Head of caudate nucleus (tissue), 42 donors: ENCODE measurements at regions not wholly inside any gene's neighbourhood (a gene's known extent, or its start where the extent isn't known, plus 50 kb on each side); places are given as distances from the start of the nearest gene placed in this dataset.
"Not testable (repeated sequence)": the region's sequence is repeated elsewhere in the genome, so short reads cannot be mapped to it uniquely, and the experiment has no call there.

Experiments
- DNase-seq, 42 donors: peaks; one replicate each; pipeline versions ENCODE4 v3.0.0 to v3.0.0-alpha.2; 2020 to 2021; ENCODE audit warnings: mixed read lengths in 7 of 42
- intact Hi-C: fragments of 100-400 bp; cut with DNase I; formaldehyde crosslinking; loops from one replicate; pipeline ENCODE4 v1.15.0; 2022

GRCh38 chrX:487836-488235 lies 101.1 kb upstream of the PPP2R3B start:
- intact Hi-C loops = no loop called here

GRCh38 chrX:489820-490219 lies 103.1 kb upstream of the PPP2R3B start:
- DNase-seq = no peak
- intact Hi-C loops = no loop called here

More at GRCh38 chrX:487836-488235, 101.1 kb upstream of the PPP2R3B start:
- no peak for DNase-seq

GRCh38 chrX:497186-498014 lies 110.7 kb upstream of the PPP2R3B start:
- intact Hi-C loops = no loop called here
- DNase-seq = no peak

- intact Hi-C loops = not testable (repeated sequence)
Observed at GRCh38 chrX:498901-499300, 112.2 kb upstream of the PPP2R3B start.

GRCh38 chrX:499870-500364 lies 113.2 kb upstream of the PPP2R3B start:
- DNase-seq = peak in 3 of 42 donors; percentile 2 to 8 (median 4)
- intact Hi-C loops = no loop called here

More at GRCh38 chrX:498901-499300, 112.2 kb upstream of the PPP2R3B start:
- not testable (repeated sequence) for DNase-seq

GRCh38 chrX:500481-501010 lies 113.8 kb upstream of the PPP2R3B start:
- DNase-seq = no peak
- intact Hi-C loops = no loop called here

GRCh38 chrX:506341-506740 lies 119.6 kb upstream of the PPP2R3B start:
- no peak for DNase-seq
- intact Hi-C loops = no loop called here

GRCh38 chrX:508163-508562 lies 121.5 kb upstream of the PPP2R3B start:
- intact Hi-C loops = no loop called here

GRCh38 chrX:508821-509220 lies 121.8 kb upstream of the SHOX start:
- intact Hi-C loops, DNase-seq: not testable (repeated sequence)

More at GRCh38 chrX:508163-508562, 121.5 kb upstream of the PPP2R3B start:
- no peak for DNase-seq

- intact Hi-C loops, DNase-seq: not testable (repeated sequence)
Observed at GRCh38 chrX:511089-511488, 119.5 kb upstream of the SHOX start.

- DNase-seq = no peak
- intact Hi-C loops = no loop called here
Observed at GRCh38 chrX:518319-518718, 112.3 kb upstream of the SHOX start.

GRCh38 chrX:519741-520140 lies 110.8 kb upstream of the SHOX start:
- no peak for DNase-seq

GRCh38 chrX:522456-522855 lies 108.1 kb upstream of the SHOX start:
- intact Hi-C loops = no loop called here

More at GRCh38 chrX:519741-520140, 110.8 kb upstream of the SHOX start:
- intact Hi-C loops = no loop called here

GRCh38 chrX:525134-525533 lies 105.5 kb upstream of the SHOX start:
- intact Hi-C loops = no loop called here
- DNase-seq = no peak

More at GRCh38 chrX:522456-522855, 108.1 kb upstream of the SHOX start:
- no peak for DNase-seq

- no peak for DNase-seq
- intact Hi-C loops = no loop called here
Observed at GRCh38 chrX:526295-527224, 104.0 kb upstream of the SHOX start.

GRCh38 chrX:530726-531610 lies 99.6 kb upstream of the SHOX start:
- DNase-seq = peak in 1 of 42 donors; percentile 24
- intact Hi-C loops = no loop called here

GRCh38 chrX:531611-531936 lies 99.0 kb upstream of the SHOX start:
- intact Hi-C loops = no loop called here
- DNase-seq = no peak

- intact Hi-C loops = no loop called here
- no peak for DNase-seq
Observed at GRCh38 chrX:534804-535203, 95.8 kb upstream of the SHOX start.

GRCh38 chrX:536616-537015 lies 94.0 kb upstream of the SHOX start:
- intact Hi-C loops = no loop called here
- peak in 1 of 42 donors; percentile 22 for DNase-seq
